ENCODE measurements at regions not wholly inside any gene's neighbourhood (a gene's known extent, or its start where the extent isn't known, plus 50 kb on each side); places are given as distances from the start of the nearest gene placed in this dataset.
"Not testable (repeated sequence)": the region's sequence is repeated elsewhere in the genome, so short reads cannot be mapped to it uniquely, and the experiment has no call there.

DNA sequence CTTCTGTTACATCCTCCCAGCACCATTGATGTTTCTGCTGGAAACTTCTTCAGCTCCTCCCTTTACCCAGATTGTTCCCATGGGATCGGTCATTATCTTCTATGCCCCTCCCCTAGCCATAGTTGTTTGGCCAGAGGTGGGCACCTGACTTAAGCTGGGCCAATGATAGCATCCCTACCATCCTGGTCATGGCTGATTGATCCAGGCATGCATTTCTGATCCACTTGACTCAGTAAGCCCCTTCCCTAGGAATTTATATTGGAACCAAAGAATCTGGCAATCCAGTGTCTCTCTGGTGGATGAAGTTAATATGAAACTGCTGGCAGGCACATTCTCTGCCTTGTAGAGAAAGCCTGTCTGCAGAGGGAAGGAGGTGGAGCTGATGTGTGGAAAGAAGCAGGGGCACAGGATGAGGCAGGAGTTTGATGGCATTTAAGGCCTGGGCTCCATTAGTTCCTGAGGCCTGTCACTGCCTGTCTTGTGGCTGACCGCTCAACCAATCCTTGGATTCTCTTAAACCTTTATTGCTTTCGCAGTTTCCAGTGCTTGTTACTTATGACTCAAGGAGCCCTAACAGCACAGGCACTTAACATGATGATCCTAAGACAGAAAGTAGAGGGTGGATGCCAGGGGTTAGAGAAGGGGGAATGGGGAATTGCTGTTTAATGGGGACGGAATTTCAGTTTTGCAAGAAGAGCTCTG, 152.4 kb downstream of the ABCC12 start:
- DNase-seq = no peak

- no peak for DNase-seq
These were observed 154.4 kb downstream of the ABCC12 start for GRCh38 chr16:48001324-48001895.

- no peak for DNase-seq
These were observed 155.2 kb downstream of the ABCC12 start for GRCh38 chr16:48000622-48001021.

- no peak for DNase-seq
These were observed 156.2 kb downstream of the ABCC12 start for GRCh38 chr16:47999595-47999994.

- no peak for DNase-seq
These were observed 160.4 kb downstream of the ABCC12 start for GRCh38 chr16:47995354-47995753.

- no peak for DNase-seq
These were observed 164.3 kb downstream of the ABCC12 start for GRCh38 chr16:47991491-47991890.

- no peak for DNase-seq
These were observed 165.1 kb downstream of the ABCC12 start for GRCh38 chr16:47990676-47991075.

- no peak for DNase-seq
These were observed 168.7 kb downstream of the ABCC12 start for GRCh38 chr16:47987136-47987535.

DNA sequence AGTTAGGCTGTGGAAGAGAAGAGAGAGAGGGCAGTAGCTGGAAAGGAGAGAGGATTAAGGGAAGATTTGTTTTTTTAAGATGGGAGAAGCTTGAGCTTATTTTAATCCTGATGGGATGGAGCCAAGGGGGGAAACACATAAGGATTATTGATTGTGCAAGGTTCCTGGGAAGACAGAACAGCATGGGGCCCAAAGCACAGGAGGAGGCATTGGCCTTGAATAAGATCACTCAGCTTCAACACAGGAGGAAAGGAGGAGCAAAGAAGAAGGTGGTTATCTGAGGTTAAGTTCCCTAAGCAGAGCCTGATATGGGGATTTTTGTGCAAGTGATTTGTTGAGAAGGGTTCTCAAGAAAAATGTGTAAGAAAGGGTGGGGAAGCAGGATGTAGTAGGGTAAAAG, 169.8 kb downstream of the ABCC12 start:
- no peak for DNase-seq

DNA sequence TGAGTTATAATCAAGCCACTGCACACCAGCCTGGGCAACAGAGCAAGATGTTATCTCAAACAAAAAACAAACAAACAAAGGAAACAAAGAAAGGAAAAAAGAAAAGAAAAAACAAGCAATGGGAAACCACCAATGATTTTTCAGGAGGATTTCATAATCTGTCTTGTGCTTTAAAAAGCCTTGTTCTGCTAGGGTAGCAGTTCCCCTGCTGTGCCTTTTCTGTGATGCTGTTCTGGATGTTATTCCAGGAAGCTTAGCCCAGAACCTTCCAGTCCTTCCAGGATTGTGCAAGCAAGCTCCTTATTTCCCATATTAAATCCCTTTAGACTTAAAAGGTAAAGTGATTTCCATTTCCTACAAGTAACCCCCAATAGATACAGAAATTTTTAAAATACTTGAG, 171.1 kb downstream of the ABCC12 start:
- DNase-seq = no peak

DNA sequence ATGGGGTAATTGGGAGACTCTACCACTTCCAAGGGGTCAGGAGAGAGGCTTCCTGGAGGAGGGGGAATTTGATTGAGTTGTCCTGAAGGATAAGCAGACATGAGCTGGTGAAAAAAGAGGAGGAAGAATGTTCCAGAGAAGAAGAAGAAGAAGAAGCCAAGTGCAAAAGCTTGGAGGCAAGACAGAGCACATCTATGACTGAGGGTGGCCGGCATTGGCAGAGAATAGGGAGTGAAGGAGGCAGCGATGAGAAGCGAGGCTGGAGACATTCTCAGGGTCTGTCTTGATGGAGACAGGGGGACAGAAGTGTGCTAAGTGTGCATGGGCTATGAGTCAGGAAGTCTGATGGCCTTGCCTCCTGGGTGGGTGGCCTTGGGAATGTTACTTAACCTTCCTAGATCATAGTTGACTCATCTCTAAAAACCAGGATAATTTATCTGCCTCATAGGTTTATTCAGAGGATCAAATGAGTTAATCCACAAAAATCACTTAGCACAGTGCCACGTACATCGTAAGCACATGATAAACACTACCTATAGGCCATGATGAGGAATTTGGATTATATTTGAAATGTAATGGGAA, 171.7 kb downstream of the ABCC12 start:
- DNase-seq = no peak

DNA sequence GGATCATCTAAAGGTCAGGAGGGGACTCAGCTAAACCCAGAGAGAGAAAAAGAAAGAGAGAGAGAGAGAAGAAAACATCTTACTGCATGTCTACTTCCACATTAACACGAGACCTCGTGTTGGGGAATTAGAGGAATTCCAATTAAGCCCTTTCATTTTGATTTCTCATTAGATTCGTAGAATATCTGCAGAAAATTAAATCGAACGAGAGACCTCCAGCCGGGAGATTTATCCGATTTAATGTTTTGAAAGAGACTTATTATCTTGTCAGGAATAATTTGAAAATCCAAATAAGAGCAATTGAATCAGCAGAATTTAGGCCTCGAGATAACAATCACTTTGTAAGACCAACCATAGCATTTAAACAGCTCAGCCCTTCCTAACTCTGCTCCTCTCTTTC, 175.6 kb downstream of the ABCC12 start:
- DNase-seq = no peak

GRCh38 chr16:47979616-47980182, 176.1 kb downstream of the ABCC12 start:
- DNase-seq = no peak

DNA sequence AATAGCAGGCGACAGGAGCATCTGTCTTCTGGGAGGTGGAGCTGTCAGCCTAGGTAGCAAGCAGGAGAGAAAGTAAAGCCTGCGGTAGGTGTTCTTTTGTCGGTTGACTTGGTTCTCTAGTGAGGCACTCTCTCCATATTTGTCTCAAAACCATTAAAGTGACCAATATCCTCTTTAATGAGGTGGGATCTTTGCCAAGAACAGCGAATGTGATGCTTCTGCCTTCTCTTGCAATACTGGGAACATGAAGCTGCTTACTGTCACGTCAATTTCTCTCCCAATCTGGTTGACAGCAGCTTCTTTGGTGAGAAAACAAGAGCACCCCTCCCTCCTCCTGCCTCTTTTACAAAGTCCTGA, 176.7 kb downstream of the ABCC12 start:
- DNase-seq = no peak

GRCh38 chr16:47978491-47979163, 177.2 kb downstream of the ABCC12 start:
- DNase-seq = no peak

GRCh38 chr16:47977802-47978201, 178.0 kb downstream of the ABCC12 start:
- no peak for DNase-seq

GRCh38 chr16:47976636-47977210, 179.1 kb downstream of the ABCC12 start:
- peak; percentile 10 to 41 for DNase-seq

GRCh38 chr16:47974971-47975370, 180.8 kb downstream of the ABCC12 start:
- not testable (repeated sequence) for DNase-seq

DNA sequence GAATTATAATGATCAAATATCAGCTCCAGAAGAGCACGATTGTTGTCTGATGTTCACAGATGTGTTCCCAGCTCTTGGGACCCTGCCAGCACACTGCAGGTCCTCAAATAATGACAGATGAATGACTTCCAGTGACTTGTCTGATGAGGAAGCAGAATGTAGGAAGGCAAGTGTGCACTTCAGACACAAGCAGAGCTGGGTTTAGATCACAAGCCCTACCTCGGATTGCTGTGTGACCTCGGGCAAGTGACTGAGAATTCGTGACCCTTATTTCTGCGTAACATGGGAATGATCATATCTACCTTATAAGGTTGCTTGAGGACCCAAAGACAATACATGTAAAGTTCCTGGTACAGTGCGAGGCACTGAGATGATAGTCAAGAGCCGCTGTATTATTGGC, 182.2 kb downstream of the ABCC12 start:
- DNase-seq = no peak

DNA sequence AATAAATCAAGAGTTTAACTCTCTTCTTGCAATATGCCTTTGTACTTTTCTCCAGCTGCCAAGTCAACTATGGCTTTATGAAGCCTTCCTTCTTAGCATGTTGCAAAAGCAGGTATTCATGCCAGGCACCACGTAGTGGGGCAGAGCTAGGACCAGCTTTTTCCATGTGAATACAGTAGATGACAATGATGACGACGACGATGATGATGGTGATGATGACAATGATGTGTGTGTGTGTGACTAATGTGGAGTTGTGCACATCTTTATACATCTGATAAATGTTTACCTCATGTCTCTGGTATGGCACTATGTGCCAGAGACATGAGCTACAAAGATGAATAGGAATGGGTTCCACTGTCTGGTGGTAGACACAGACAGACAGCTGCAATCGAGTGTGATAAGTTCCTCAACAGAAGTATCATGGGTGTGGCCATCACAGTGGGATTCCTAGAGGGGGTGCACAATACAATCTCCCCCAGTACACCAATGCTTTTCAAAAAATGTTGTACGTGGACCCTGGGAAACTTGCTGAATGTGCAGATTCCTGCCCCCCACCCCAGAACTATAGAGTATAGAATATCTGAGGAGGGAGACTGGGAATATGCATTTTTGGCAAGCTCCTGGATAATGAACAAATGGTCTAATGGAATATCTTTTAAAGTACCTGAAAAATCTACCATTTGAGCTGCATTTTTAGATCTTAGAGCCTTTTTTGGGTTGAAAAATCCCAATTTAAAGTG, 183.4 kb downstream of the ABCC12 start:
- DNase-seq = no peak

- no peak for DNase-seq
These were observed 184.6 kb downstream of the ABCC12 start for GRCh38 chr16:47971225-47971624.

- no peak for DNase-seq
These were observed 185.4 kb downstream of the ABCC12 start for GRCh38 chr16:47970291-47970931.
